ENCODE measurements at regions not wholly inside any gene's neighbourhood (a gene's known extent, or its start where the extent isn't known, plus 50 kb on each side); places are given as distances from the start of the nearest gene placed in this dataset.

- 0 out of 2 replicates have a peak, but pooled peaks cover 4% of the 10 kb centered on the region for H3K27me3 ChIP-seq (replicated peaks)
- H3K9me3 ChIP-seq (replicated peaks) = no peaks in the 10 kb centered on the region
- no peaks in the 10 kb centered on the region for H3K4me1 ChIP-seq (replicated peaks)
- H3K4me3 ChIP-seq = no peak overlapping the region
- H3K27ac ChIP-seq = no peak overlapping the region
- no peaks in the 10 kb centered on the region for H3K36me3 ChIP-seq
- DNase-seq (ENCODE audit: low read depth in 1 of 2, low spot score in 2 of 2) = no peak
Observed at GRCh38 chr7:26551740-26552139, 260.1 kb downstream of the SNX10 start.

GRCh38 chr7:26553128-26553527 lies 261.5 kb downstream of the SNX10 start:
- Histone ChIP-seq H3K9me3 (replicated peaks) (no peaks in the 10 kb centered on the region), H3K36me3 (no peaks in the 10 kb centered on the region), H3K27me3 (replicated peaks) (0 out of 2 replicates have a peak, but pooled peaks cover 4% of the 10 kb centered on the region), H3K27ac (no peak overlapping the region), H3K4me1 (replicated peaks) (no peaks in the 10 kb centered on the region), H3K4me3 (no peak overlapping the region)
- no peak for DNase-seq (ENCODE audit: low read depth in 1 of 2, low spot score in 2 of 2)

GRCh38 chr7:26553582-26553981 lies 261.9 kb downstream of the SNX10 start:
- Histone ChIP-seq H3K27ac (no peak overlapping the region), H3K4me3 (no peak overlapping the region), H3K36me3 (no peaks in the 10 kb centered on the region), H3K4me1 (replicated peaks) (no peaks in the 10 kb centered on the region), H3K9me3 (replicated peaks) (no peaks in the 10 kb centered on the region), H3K27me3 (replicated peaks) (0 out of 2 replicates have a peak, but pooled peaks cover 4% of the 10 kb centered on the region)
- DNase-seq (ENCODE audit: low read depth in 1 of 2, low spot score in 2 of 2) = no peak

DNA sequence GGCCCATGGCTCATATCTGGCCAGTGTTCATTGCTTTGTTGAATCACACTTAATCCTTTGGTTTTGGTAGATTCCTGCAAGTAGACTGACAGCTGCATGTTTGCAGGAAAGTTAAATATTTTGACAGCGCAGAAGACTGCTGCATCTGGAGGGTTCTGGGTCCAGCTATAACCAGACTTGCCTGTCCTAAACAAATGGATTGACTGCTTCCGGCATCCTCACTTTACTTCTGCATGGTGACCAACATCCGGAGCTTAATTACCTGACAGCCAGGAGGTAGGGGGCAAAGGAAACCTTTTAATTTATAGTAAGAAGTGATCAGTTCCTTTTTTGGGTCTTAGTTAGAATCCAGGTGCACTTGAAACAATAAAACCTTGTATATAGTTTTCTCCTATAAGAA lies 263.3 kb downstream of the SNX10 start:
- no peak overlapping the region for H3K4me3 ChIP-seq
- H3K27me3 ChIP-seq (replicated peaks) = 0 out of 2 replicates have a peak, but pooled peaks cover 4% of the 10 kb centered on the region
- no peaks in the 10 kb centered on the region for H3K36me3 ChIP-seq
- no peaks in the 10 kb centered on the region for H3K9me3 ChIP-seq (replicated peaks)
- no peak overlapping the region for H3K27ac ChIP-seq
- no peak for DNase-seq (ENCODE audit: low read depth in 1 of 2, low spot score in 2 of 2)
- no peaks in the 10 kb centered on the region for H3K4me1 ChIP-seq (replicated peaks)

DNA sequence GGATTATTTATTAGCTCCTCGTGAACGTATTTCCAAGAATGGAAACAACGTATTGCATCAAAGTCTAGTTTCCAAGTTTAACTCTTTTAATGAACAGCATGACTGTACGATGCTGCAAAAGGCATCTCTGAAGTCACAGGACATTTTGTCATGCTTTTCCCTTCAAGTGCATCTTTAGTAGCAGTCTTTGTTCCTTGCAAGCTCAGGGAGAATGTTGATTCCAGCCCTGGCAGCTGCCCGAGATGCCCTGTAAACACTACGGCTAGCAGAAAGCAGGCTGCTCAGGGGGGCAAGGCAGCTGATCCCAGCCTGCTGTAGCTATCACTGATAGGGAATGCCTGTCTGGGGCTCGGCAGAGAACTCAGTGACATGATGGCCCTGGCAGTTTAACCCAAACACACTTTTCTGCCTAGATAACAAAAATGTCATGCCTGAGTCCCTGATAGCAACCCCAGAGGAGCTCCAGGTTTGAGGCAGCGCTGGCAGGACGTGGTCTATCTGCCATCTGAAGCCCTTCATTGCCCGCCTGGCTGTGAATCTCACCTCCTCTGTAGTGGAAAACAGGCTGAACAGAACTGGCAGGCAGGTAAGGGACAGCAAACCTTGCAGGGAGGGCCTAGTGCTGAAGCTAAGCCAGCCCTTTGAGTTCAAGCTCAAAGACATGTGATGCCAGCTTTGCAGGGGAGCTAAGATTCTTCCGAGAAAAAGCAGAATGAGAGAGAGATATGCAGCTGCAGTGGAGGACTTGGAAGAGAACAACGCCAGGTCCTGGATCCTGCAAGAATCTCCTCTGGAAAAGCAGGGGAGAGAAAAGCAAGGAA lies 264.6 kb downstream of the SNX10 start:
- Histone ChIP-seq H3K27me3 (replicated peaks) (0 out of 2 replicates have a peak, but pooled peaks cover 4% of the 10 kb centered on the region), H3K9me3 (replicated peaks) (no peaks in the 10 kb centered on the region), H3K36me3 (no peaks in the 10 kb centered on the region), H3K4me1 (replicated peaks) (no peaks in the 10 kb centered on the region), H3K4me3 (no peak overlapping the region), H3K27ac (no peak overlapping the region)
- no peak for DNase-seq (ENCODE audit: low read depth in 1 of 2, low spot score in 2 of 2)

DNA sequence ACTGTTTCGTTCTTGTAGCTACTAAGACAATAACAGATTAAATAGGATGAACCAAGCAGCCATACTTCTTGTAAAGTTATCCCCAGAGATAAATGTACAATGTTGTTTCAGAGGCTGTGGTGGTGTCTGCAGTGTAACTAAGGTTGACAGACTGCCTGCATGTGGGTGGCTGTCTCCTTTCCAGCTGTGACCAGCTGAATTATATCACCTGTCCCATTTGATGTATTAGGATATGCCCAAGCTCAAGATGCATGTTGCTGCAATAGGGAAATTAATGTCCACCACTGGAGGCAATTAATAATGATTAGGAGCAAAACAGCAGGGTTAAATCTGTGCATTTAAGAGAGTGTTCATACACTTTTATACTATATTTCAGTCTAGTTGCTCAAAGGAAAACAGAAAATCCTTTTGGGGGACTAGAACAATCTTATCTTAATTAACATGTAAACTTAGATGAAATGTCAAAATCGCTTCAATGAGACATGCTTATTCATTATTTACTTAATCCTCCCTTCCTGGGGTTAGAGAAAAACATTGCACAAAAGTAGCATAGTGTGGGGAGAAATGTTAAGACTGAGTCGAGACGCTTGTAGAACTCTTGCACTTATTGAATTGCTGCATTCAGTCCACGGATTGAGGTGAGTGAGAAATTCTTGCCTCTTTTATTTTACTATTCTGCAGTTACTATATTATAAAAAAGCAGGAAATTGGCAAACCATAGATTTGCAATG lies 269.0 kb downstream of the SNX10 start:
- Histone ChIP-seq H3K36me3 (no peaks in the 10 kb centered on the region), H3K27me3 (replicated peaks) (0 out of 2 replicates have a peak, but pooled peaks cover 4% of the 10 kb centered on the region), H3K9me3 (replicated peaks) (no peaks in the 10 kb centered on the region), H3K27ac (no peak overlapping the region), H3K4me1 (replicated peaks) (no peaks in the 10 kb centered on the region), H3K4me3 (no peak overlapping the region)
- DNase-seq (ENCODE audit: low read depth in 1 of 2, low spot score in 2 of 2) = no peak

DNA sequence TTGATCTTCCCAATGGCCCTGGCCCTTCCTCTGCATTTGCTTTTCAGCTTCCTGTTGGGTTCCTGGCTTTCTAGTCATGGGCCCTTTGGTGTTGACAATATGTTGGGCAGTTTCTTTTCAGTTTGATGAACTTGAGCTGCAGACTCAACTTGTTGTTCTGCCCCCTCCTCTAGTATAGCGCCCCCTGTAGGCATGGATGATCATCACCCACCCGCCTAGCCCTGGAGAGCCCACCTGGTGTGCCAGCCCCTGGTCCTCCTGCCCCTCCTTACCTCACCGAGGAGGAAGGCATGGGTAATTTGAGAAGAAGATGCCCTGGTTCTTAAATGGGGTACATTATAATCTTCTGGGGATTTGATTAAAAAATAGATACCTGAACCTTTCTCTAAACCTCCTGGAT lies 271.2 kb downstream of the SNX10 start:
- no peaks in the 10 kb centered on the region for H3K9me3 ChIP-seq (replicated peaks)
- H3K4me3 ChIP-seq = no peak overlapping the region
- H3K27me3 ChIP-seq (replicated peaks) = no peaks in the 10 kb centered on the region
- H3K27ac ChIP-seq = no peak overlapping the region
- no peak for DNase-seq (ENCODE audit: low read depth in 1 of 2, low spot score in 2 of 2)
- H3K4me1 ChIP-seq (replicated peaks) = no peaks in the 10 kb centered on the region
- H3K36me3 ChIP-seq = no peaks in the 10 kb centered on the region

DNA sequence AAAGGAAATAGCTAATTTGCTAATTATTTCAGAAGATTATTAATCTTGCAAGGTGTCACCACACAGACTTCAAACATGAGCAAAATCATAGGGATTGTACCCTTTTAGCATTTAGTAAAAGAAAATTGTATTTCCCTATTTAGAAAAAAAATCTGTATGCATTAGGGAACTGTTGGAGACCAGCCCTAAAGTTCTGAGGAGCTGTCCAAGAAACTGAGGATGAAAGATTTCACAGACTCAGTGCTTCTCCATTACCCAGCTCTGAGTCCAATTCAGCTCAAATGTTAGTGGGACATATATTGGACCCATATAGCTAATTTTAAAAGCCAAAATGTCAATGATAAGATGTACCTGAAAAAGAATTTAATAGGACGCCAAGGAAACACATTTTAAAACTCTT lies 271.7 kb downstream of the SNX10 start:
- Histone ChIP-seq H3K36me3 (no peaks in the 10 kb centered on the region), H3K27me3 (replicated peaks) (no peaks in the 10 kb centered on the region), H3K27ac (no peak overlapping the region), H3K4me1 (replicated peaks) (no peaks in the 10 kb centered on the region), H3K9me3 (replicated peaks) (no peaks in the 10 kb centered on the region), H3K4me3 (no peak overlapping the region)
- no peak for DNase-seq (ENCODE audit: low read depth in 1 of 2, low spot score in 2 of 2)

GRCh38 chr7:26567266-26567665 lies 275.6 kb downstream of the SNX10 start:
- Histone ChIP-seq H3K36me3 (no peaks in the 10 kb centered on the region), H3K9me3 (replicated peaks) (no peaks in the 10 kb centered on the region), H3K4me1 (replicated peaks) (no peaks in the 10 kb centered on the region), H3K4me3 (no peak overlapping the region), H3K27me3 (replicated peaks) (no peaks in the 10 kb centered on the region), H3K27ac (no peak overlapping the region)
- no peak for DNase-seq (ENCODE audit: low read depth in 1 of 2, low spot score in 2 of 2)

DNA sequence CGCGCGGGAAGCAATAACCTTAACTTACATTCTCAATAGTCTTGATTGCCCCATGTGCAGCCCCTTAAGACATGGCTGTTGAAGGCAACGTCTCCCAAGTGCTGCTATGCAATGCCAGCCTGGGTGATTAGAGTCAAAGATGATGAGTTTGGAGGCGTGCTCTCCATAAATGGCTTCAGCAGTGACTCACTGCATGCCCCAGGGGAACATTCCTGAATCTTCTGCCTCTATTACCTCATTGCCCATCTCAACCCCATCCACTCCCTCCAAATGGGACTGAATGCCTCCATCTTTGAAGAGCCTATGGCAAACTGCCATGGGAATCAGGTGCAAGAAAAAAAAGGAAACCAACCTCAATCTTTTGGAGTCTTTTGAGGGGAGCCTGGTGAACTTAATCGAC lies 282.8 kb downstream of the SNX10 start:
- Histone ChIP-seq H3K27me3 (replicated peaks) (no peaks in the 10 kb centered on the region; the same call in 1 of the 2 replicates), H3K4me3 (no peak overlapping the region), H3K27ac (no peak overlapping the region), H3K4me1 (replicated peaks) (no peaks in the 10 kb centered on the region), H3K36me3 (no peaks in the 10 kb centered on the region), H3K9me3 (replicated peaks) (no peaks in the 10 kb centered on the region)
- no peak for DNase-seq (ENCODE audit: low read depth in 1 of 2, low spot score in 2 of 2)

GRCh38 chr7:26580064-26580591 lies 284.3 kb downstream of the SKAP2 start:
- H3K9me3 ChIP-seq (replicated peaks) = no peaks in the 10 kb centered on the region
- DNase-seq (ENCODE audit: low read depth in 1 of 2, low spot score in 2 of 2) = no peak
- H3K27me3 ChIP-seq (replicated peaks) = no peaks in the 10 kb centered on the region; the same call in 1 of the 2 replicates
- no peak overlapping the region for H3K27ac ChIP-seq
- no peaks in the 10 kb centered on the region for H3K4me1 ChIP-seq (replicated peaks)
- no peaks in the 10 kb centered on the region for H3K36me3 ChIP-seq
- H3K4me3 ChIP-seq = no peak overlapping the region

GRCh38 chr7:26580711-26581110 lies 283.7 kb downstream of the SKAP2 start:
- Histone ChIP-seq H3K4me1 (replicated peaks) (no peaks in the 10 kb centered on the region), H3K9me3 (replicated peaks) (no peaks in the 10 kb centered on the region), H3K27me3 (replicated peaks) (no peaks in the 10 kb centered on the region; the same call in 1 of the 2 replicates), H3K36me3 (no peaks in the 10 kb centered on the region), H3K4me3 (no peak overlapping the region), H3K27ac (no peak overlapping the region)
- no peak for DNase-seq (ENCODE audit: low read depth in 1 of 2, low spot score in 2 of 2)

- H3K36me3 ChIP-seq = no peaks in the 10 kb centered on the region
- DNase-seq (ENCODE audit: low read depth in 1 of 2, low spot score in 2 of 2) = no peak
- no peak overlapping the region for H3K27ac ChIP-seq
- H3K4me3 ChIP-seq = no peak overlapping the region
- H3K9me3 ChIP-seq (replicated peaks) = no peaks in the 10 kb centered on the region
- H3K4me1 ChIP-seq (replicated peaks) = no peaks in the 10 kb centered on the region
- no peaks in the 10 kb centered on the region; the same call in 1 of the 2 replicates for H3K27me3 ChIP-seq (replicated peaks)
Observed at GRCh38 chr7:26583094-26583648, 281.2 kb downstream of the SKAP2 start.

DNA sequence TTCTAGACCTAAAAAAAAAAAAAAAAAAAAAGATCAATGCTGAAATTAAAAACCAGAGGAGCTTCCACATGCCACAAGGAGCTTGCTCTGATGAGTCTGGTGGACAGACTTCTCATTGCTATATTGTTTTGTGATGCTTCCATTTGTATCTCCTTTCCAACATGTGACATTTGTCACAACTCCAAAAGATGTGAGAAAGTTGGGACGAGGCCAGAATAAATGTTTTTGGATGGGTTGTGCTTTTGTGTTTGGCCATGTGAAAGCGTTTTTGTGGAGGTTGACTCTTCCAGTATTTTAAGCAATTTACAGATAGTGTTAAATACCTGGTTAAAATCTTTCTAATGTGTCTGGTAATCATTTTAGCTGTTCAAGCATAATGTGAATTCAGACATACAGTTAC lies 280.1 kb downstream of the SKAP2 start:
- Histone ChIP-seq H3K9me3 (replicated peaks) (no peaks in the 10 kb centered on the region), H3K4me3 (no peak overlapping the region), H3K4me1 (replicated peaks) (no peaks in the 10 kb centered on the region), H3K27ac (no peak overlapping the region), H3K36me3 (no peaks in the 10 kb centered on the region), H3K27me3 (replicated peaks) (no peaks in the 10 kb centered on the region; the same call in 1 of the 2 replicates)
- DNase-seq (ENCODE audit: low read depth in 1 of 2, low spot score in 2 of 2) = no peak

Data from SJSA1 (cell line).